Thyroid gland (tissue), 4 donors: ENCODE measurements at regions not wholly inside any gene's neighbourhood (a gene's known extent, or its start where the extent isn't known, plus 50 kb on each side); places are given as distances from the start of the nearest gene placed in this dataset.

Source experiments
- DNase-seq, 2 donors: peaks; one replicate each; pipeline ENCODE4 v3.0.0-alpha.2; 2019
- H3K27ac ChIP-seq, 3 donors: fragments of 200-600 bp; sonication (generic); 1 replicate in 2 of 3; 2 replicates in 1 of 3; pipeline ENCODE4 v1.5.1; 2016 to 2019; ENCODE audit warnings: mild to moderate bottlenecking in 1 of 3, moderate library complexity in 1 of 3
- H3K27me3 ChIP-seq: fragments of 200-600 bp; sonication (generic); one replicate; pipeline ENCODE4 v1.5.1; 2019
- H3K36me3 ChIP-seq, 2 donors: fragments of 200-600 bp; sonication (generic); one replicate each; pipeline ENCODE4 v1.5.1; 2016 to 2019
- H3K4me1 ChIP-seq, 2 donors: fragments of 200-600 bp; sonication (generic); one replicate each; pipeline ENCODE4 v1.5.1; 2017 to 2019
- H3K4me3 ChIP-seq, 3 donors: fragments of 200-600 bp; sonication (generic); replicated peaks in 1 of 3; 1 replicate in 2 of 3; 2 replicates in 1 of 3; pipeline ENCODE4 v1.5.1; 2016; ENCODE audit warnings: mild to moderate bottlenecking in 1 of 3
- H3K9me3 ChIP-seq: fragments of 200-600 bp; sonication (generic); one replicate; pipeline ENCODE4 v1.5.1; 2017
- POLR2A ChIP-seq, 2 donors: fragments of 450-650 bp; IDR thresholded peaks; one replicate each; pipeline ENCODE4 v1.6.1; 2017; ENCODE audit warnings: antibody characterized with exemption in 2 of 2, mild to moderate bottlenecking in 2 of 2, moderate library complexity in 1 of 2
- WGBS, 2 donors: methylation state at CpG; one replicate each; pipeline ENCODE4 v1.1.5; 2017; 5-methylcytosine and 5-hydroxymethylcytosine counted together
- intact Hi-C: fragments of 100-400 bp; cut with DNase I; formaldehyde crosslinking; loops from one replicate; pipeline ENCODE4 v1.15.1; 2023
- TF ChIP-seq, protein P1 (sequence below), 6 experiments: fragments of 200-600 bp in 3 of 6; fragments of 450-650 bp in 3 of 6; sonication (generic) in 3 of 6; IDR thresholded peaks; one replicate each; pipeline ENCODE4 v1.5.1; 2016 to 2019; ENCODE audit warnings: antibody characterized with exemption in 6 of 6, mild to moderate bottlenecking in 2 of 6, inconsistent platforms in 1 of 6, moderate library complexity in 1 of 6

DNA sequence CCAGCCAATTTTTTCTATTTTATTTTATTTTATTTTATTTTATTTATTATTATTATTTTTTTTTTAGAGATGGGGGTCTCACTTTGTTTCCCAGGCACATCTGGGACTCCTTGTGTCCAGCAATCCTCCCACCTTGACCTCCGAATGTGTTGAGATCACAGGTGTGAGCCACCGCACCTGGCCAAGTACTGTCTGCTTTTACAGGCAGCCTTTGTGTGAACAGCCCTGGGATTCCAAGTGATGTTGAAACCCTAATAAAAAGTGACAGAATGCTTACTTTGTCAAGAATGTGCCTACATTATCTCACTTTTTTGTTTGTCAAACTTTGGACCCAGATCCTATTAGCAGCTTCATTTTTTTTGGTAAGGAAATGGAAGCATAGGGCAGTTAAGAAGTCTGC, 220.1 kb upstream of the EDNRB start:
- no peak for TF ChIP-seq POLR2A (IDR thresholded peaks at IDR 0.05)
- TF ChIP-seq, protein P1, sequence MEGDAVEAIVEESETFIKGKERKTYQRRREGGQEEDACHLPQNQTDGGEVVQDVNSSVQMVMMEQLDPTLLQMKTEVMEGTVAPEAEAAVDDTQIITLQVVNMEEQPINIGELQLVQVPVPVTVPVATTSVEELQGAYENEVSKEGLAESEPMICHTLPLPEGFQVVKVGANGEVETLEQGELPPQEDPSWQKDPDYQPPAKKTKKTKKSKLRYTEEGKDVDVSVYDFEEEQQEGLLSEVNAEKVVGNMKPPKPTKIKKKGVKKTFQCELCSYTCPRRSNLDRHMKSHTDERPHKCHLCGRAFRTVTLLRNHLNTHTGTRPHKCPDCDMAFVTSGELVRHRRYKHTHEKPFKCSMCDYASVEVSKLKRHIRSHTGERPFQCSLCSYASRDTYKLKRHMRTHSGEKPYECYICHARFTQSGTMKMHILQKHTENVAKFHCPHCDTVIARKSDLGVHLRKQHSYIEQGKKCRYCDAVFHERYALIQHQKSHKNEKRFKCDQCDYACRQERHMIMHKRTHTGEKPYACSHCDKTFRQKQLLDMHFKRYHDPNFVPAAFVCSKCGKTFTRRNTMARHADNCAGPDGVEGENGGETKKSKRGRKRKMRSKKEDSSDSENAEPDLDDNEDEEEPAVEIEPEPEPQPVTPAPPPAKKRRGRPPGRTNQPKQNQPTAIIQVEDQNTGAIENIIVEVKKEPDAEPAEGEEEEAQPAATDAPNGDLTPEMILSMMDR (IDR thresholded peaks at IDR 0.05) = no peak
- Histone ChIP-seq H3K9me3 (no peaks in the 10 kb centered on the region), H3K4me3 (no peak overlapping the region), H3K4me1 (no peaks in the 10 kb centered on the region), H3K27me3 (no peaks in the 10 kb centered on the region), H3K36me3 (no peaks in the 10 kb centered on the region), H3K27ac (no peak overlapping the region)
- intact Hi-C loops = loop anchor here (5.0 kb wide), 1 partner anchor 839 kb away; no protein-coding TSS in a partner anchor
- 87 to 98% methylated on average over 2 of the region's 2 CpGs for WGBS, 2 donors
- no peak for DNase-seq

DNA sequence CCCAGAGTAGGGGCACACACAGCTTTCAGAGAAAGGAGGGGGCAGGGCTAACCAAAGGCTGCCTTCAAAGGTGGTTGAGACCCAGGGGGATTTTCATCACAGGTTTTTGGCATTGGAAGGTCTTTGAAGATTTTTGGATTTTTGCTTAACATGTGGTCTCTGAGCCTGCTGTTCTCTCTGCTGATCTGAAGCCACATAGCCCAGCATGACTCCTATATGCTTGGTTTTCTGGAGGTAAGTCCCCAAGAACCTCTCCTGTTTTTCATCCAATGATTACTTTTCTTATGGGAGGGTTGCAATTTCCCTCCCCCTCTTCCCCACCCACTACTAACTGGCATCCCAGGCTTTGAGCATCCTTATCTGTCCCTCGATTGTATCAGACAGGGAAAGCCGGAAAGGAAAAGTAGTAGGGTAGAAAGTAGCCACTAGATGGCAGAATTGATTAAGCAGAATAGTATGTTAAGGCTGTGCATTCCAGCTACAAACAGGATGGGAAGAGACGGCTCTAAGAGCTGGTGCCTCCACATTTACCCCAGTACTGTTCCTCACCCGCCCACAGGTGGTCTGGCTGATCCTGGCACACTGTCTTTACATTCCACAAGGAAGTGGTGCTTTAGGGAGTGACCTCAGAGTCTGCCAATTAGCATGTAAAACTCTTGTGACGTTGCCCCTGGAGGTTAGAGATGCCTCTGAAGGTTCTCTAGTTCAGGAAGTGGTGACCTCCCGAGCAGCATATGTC, 218.9 kb upstream of the EDNRB start:
- H3K9me3 ChIP-seq = no peaks in the 10 kb centered on the region
- WGBS, 2 donors = 12% methylated on average over 6 of the region's 6 CpGs
- H3K27me3 ChIP-seq = no peaks in the 10 kb centered on the region
- no peaks in the 10 kb centered on the region for H3K36me3 ChIP-seq
- intact Hi-C loops = loop anchor here (5.0 kb wide), 1 partner anchor 840 kb away; no protein-coding TSS in a partner anchor
- TF ChIP-seq, protein P1 (IDR thresholded peaks at IDR 0.05) = peak; percentile 16 to 72 (median 42)
- TF ChIP-seq POLR2A (IDR thresholded peaks at IDR 0.05) = no peak
- no peak overlapping the region for H3K27ac ChIP-seq
- no peak overlapping the region for H3K4me3 ChIP-seq
- H3K4me1 ChIP-seq = no peaks in the 10 kb centered on the region
- DNase-seq = peak; percentile 2 to 3

DNA sequence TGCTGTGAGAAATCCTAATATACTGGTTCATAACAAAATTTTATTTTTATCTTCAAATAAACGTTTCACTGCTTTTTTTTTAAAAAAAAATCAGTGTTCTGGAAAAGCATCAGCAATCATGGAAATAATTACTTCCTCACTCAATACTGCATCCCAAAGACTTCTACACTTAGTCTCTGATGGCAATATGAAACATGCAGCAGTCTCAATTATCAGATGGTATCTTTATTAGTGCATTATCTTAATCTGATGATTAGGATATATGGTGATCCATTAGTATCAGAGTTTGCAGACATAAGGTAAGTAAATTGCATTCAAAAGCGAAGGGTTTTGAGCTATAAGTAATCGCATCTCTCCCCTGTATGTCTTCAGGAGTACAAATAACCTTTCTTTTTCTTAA, 218.3 kb upstream of the EDNRB start:
- 62 to 70% methylated on average over 3 of the region's 3 CpGs for WGBS, 2 donors
- no peak for DNase-seq
- intact Hi-C loops = loop anchor here (5.0 kb wide), 1 partner anchor 840 kb away; no protein-coding TSS in a partner anchor
- no peak for TF ChIP-seq POLR2A (IDR thresholded peaks at IDR 0.05)
- TF ChIP-seq, protein P1 (IDR thresholded peaks at IDR 0.05) = no peak
- Histone ChIP-seq H3K27me3 (no peaks in the 10 kb centered on the region), H3K4me1 (no peaks in the 10 kb centered on the region), H3K4me3 (no peak overlapping the region), H3K9me3 (no peaks in the 10 kb centered on the region), H3K27ac (no peak overlapping the region), H3K36me3 (no peaks in the 10 kb centered on the region)

DNA sequence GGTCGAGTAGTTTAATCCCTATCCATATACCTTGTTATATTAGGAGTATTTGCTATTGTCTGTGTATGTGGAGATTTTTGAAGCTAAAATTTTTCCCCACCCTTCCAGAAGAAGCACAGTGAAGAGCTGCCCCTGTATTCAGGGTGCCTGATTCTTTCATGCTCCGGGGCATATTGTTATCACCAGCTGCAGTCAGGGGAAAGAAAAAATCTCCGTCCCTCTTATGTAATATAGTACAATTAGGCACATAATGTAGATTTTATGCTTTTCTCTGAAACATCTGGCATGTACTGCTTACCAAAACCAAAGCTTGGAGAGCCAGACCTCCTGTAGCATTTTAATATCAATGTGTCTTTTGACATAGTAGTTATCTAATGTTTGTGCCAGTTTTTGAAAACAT, 214.9 kb upstream of the EDNRB start:
- Histone ChIP-seq H3K27me3 (no peaks in the 10 kb centered on the region), H3K4me3 (no peak overlapping the region), H3K9me3 (no peaks in the 10 kb centered on the region), H3K4me1 (no peaks in the 10 kb centered on the region), H3K36me3 (no peaks in the 10 kb centered on the region), H3K27ac (no peak overlapping the region)
- intact Hi-C loops = no loop called here
- DNase-seq = no peak
- TF ChIP-seq POLR2A (IDR thresholded peaks at IDR 0.05) = no peak
- TF ChIP-seq, protein P1 (IDR thresholded peaks at IDR 0.05) = no peak
- 83 to 94% methylated on average over 3 of the region's 3 CpGs for WGBS, 2 donors

DNA sequence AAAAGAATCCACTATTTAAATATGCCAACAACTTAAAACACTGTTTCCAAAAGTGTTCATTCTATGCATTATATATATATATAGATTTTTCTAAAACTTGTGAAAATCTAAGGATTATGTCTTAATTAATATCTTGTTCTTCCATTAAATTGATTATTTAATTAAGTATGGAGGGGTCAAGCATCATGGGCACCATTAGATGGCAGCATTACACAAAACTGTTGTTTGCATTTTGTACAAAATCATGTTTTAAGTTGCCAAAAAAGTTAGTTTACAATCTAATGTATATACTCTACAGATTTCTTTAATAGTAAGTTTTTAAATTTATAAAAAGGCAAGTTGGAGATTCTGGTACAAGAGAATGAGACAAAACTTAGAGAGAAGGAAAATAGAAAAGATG, 213.2 kb upstream of the EDNRB start:
- no peak for TF ChIP-seq POLR2A (IDR thresholded peaks at IDR 0.05)
- TF ChIP-seq, protein P1 (IDR thresholded peaks at IDR 0.05) = no peak
- H3K27me3 ChIP-seq = no peaks in the 10 kb centered on the region
- H3K27ac ChIP-seq = no peak overlapping the region
- intact Hi-C loops = no loop called here
- H3K4me3 ChIP-seq = no peak overlapping the region
- DNase-seq = no peak
- H3K4me1 ChIP-seq = no peaks in the 10 kb centered on the region
- H3K9me3 ChIP-seq = no peaks in the 10 kb centered on the region
- H3K36me3 ChIP-seq = no peaks in the 10 kb centered on the region
